ENCODE measurements at regions not wholly inside any gene's neighbourhood (a gene's known extent, or its start where the extent isn't known, plus 50 kb on each side); places are given as distances from the start of the nearest gene placed in this dataset.
"Not testable (repeated sequence)": the region's sequence is repeated elsewhere in the genome, so short reads cannot be mapped to it uniquely, and the experiment has no call there.

DNA sequence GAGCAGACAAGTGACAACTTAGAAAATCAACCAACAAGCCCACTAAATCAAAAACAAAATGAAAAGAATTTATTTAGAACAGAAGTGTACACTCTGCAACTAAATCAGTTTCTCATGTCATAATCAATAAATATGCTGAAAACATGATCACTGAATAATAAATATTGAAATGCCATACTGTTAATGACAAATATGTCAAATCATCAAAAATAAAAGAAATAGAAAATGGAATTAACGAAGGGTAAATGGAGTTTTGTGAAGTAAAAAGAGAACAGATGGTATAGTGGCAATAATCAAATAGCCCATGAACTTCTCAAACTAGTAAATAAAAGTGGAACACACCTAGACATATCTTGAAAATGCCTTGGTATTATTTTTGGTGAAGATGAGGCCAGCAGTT lies 744.9 kb downstream of the TAF11L14 start:
- DNase-seq: no peak

GRCh38 chr5:18380729-18381362 lies 746.6 kb downstream of the TAF11L14 start:
- DNase-seq: no peak

- DNase-seq: no peak
Observed at GRCh38 chr5:18393565-18394442, 759.5 kb downstream of the TAF11L14 start.

GRCh38 chr5:18394443-18394804 lies 760.2 kb downstream of the TAF11L14 start:
- DNase-seq: no peak

- no peak for DNase-seq
Observed at GRCh38 chr5:18395126-18396110, 761.2 kb downstream of the TAF11L14 start.

DNA sequence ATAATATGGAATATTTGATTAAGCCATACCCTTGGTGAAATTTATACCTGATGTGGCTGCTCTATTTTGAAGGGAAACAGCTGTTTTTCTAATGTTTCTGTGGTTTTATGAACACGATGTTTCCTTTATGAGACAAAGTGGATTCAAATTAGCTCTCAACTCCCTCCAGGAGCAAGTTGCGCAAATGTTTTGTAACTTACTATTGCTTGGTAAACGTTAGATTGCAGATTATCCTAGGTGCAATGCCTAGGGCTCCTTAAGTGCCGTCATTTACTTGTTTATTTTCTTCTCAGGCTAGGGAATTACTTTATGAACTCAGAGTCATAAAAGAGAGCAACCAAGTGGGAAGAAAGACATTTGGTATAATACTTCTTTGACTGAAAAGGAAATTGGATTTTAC lies 763.1 kb downstream of the TAF11L14 start:
- no peak for DNase-seq

GRCh38 chr5:18397891-18398290 lies 763.6 kb downstream of the TAF11L14 start:
- no peak for DNase-seq

DNA sequence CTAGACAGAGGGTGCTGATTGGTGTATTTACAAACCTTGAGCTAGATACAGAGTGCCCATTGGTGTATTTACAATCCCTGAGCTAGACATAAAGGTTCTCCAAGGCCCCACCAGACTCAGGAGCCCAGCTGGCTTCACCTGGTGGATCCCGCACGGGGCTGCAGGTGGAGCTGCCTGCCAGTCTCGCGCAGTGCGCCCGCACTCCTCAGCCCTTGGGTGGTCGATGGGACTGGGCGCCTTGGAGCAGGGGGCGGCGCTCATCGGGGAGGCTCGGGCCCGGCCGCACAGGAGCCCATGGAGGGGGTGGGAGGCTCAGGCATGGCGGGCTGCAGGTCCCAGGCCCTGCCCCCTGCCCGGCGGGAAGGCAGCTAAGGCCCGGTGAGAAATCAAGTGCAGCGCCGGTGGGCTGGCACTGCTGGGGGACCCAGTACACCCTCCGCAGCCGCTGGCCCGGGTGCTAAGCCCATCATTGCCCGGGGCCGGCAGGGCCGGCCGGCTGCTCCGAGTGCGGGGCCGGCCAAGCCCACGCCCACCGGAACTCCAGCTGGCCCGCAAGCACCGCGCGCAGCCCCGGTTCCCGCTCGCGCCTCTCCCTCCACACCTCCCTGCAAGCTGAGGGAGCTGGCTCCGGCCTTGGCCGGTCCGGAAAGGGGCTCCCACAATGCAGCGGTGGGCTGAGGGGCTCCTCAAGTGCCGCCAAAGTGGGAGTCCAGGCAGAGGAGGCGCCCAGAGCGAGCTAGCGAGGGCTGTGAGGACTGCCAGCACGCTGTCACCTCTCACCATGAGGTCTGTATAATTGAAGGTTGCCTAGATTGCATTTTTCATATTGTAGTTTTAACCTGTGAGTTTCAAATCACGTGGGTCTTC lies 765.4 kb downstream of the TAF11L14 start:
- DNase-seq: not testable (repeated sequence)

DNA sequence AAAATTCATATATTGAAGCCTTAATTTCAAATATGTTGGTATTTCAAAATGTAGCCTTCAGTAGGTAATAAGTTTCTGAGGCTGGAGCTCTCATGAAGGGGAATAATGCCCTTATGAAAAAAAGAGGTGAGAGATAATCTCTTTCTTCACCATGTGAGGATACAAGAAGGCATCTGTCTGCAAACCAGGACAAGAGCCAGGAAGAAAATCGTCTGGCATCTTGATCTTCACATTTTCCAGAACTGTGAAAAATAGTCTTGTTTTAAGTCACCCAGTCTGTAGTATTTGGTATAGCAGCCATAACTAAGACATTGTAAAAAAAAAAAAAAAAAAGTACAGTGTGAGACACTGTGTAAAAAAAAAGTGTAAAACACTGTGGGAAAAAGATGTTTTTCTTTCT lies 768.9 kb downstream of the TAF11L14 start:
- DNase-seq: no peak

GRCh38 chr5:18403941-18404438 lies 769.7 kb downstream of the TAF11L14 start:
- no peak for DNase-seq

DNA sequence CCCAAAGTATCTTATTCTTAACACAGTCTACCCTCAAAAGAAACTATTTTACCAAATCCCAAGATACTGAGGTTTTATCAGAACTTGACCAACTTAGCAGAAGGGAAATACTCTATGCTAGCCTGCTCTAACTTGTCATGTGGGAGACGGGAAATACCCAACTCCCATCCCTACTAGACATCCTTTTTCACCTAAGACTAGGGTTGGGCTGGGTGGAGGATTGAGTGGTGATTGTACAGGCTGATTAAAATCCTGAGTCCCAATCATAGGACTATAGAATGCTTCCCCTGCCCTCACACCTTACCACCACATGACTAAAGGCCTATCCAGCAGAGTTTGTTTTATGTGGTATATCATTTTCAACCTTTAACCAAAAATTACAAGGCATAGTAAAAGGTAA lies 786.5 kb downstream of the TAF11L14 start:
- no peak for DNase-seq

- peak; percentile 78 for DNase-seq
Observed at GRCh38 chr5:18433336-18433735, 799.1 kb downstream of the TAF11L14 start.

DNA sequence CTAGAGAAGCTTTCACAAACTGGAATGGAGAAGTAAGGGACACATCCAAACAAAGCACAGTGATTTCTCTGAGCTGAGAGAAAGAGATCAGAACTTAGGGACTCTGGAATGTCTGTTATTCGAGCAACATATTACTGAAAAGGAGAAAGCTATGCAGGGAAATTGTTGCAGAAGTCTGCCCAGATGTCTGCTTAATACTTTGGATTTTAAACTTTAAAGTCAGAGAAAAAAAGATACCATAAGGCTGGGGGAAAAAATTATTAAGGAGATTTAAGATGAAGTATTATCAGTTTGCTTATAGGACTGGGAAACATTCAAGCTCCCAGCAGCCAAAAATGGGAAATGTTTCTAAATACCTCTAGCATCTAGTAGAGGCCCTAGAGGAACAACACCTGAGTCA lies 803.9 kb downstream of the TAF11L14 start:
- DNase-seq: no peak

DNA sequence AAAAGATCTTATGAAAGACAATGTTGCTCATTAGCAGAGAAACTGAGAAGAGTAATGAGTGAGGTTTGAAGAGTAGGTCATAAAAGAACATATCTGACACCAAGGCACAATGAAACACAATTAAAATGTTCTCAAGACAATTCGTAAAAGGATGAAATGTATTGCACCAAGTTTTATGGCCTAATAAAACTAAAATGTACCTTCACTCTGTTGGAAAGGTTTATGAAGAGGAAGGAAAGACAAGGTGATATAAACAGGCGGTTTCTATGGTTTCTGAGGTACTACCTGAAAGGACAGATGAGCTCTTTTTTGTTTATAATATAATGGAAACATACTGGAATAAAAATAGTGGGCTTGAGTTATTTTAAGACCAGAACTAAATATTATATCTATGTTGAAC lies 821.3 kb downstream of the TAF11L14 start:
- DNase-seq: no peak

GRCh38 chr5:18457255-18457654 lies 823.0 kb downstream of the TAF11L14 start:
- no peak for DNase-seq

DNA sequence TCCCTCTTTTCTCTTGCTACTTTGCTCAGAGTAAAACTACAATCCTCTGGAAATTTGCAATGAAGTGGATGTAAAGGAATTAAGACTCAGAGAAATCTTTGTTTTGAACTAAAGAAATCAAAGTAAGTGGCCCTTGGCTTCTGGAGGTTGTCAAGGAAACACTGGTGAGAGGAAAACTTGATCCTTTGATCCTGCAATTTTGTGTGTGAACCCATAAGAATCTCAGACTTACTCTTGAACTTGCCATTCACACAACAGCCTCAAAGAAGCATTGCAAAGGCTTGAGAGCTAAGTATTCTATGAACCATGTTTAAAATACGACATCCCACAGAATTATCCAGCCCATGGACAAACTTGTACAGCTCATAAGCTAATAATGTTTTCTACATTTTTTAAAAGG lies 827.5 kb downstream of the TAF11L14 start:
- DNase-seq: no peak

GRCh38 chr5:18465833-18466681 lies 831.8 kb downstream of the TAF11L14 start:
- peak; percentile 12 for DNase-seq

GRCh38 chr5:18466731-18467130 lies 832.5 kb downstream of the TAF11L14 start:
- DNase-seq: no peak

- not testable (repeated sequence) for DNase-seq
Observed at GRCh38 chr5:18471791-18472190, 837.5 kb downstream of the TAF11L14 start.

DNA sequence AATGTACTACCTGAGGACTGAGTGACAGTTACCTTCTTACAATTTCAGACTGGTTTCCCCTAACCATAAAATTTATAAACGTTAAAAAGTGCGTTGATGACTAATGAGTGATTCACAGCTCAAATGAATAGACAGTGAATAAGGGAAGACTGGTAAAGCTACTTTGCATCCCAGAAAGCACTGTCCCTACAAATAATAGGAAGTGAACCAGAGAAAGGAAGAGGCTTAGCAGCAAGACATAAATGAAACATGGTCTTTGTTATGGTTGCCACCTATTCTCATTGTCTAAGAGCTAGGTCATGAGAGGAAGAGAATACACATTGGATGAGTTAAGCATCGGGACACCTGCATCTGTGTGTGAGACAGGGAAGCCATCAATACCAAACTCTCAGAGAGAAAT lies 849.2 kb downstream of the TAF11L14 start:
- no peak for DNase-seq

- no peak for DNase-seq
Observed at GRCh38 chr5:18487928-18488480, 853.7 kb downstream of the TAF11L14 start.
